ENCODE measurements at regions not wholly inside any gene's neighbourhood (a gene's known extent, or its start where the extent isn't known, plus 50 kb on each side); places are given as distances from the start of the nearest gene placed in this dataset.

- Histone ChIP-seq H3K27me3 (peaks cover 6% of the 10 kb centered on the region), H3K4me3 (no peak overlapping the region), H3K4me1 (no peaks in the 10 kb centered on the region), H3K36me3 (no peaks in the 10 kb centered on the region), H3K27ac (no peak overlapping the region), H3K9me3 (no peaks in the 10 kb centered on the region)
- 85 to 87% methylated on average over 4 to 6 of the region's 6 CpGs for WGBS, 2 donors (ENCODE audit: low coverage in 1 of 2)
- TF ChIP-seq POLR2A (IDR thresholded peaks at IDR 0.05), result no peak
- TF ChIP-seq POLR2AphosphoS5 (IDR thresholded peaks at IDR 0.05), result no peak
- ATAC-seq, result no peak
Observed at GRCh38 chr17:65442250-65442649, 119.2 kb downstream of the AXIN2 start.

- no peak overlapping the region for H3K4me3 ChIP-seq
- H3K36me3 ChIP-seq, result no peaks in the 10 kb centered on the region
- no peaks in the 10 kb centered on the region for H3K9me3 ChIP-seq
- no peak overlapping the region for H3K27ac ChIP-seq
- TF ChIP-seq EP300 (IDR thresholded peaks at IDR 0.05) (no peak), POLR2A (IDR thresholded peaks at IDR 0.05) (no peak), POLR2AphosphoS5 (IDR thresholded peaks at IDR 0.05) (no peak), CTCF (IDR thresholded peaks at IDR 0.05) (no peak)
- H3K4me1 ChIP-seq, result no peaks in the 10 kb centered on the region
- ATAC-seq, result no peak
- H3K27me3 ChIP-seq, result peaks cover 9% of the 10 kb centered on the region
- 65 to 90% methylated on average over 2 of the region's 2 CpGs for WGBS, 2 donors (ENCODE audit: low coverage in 1 of 2)
Observed at GRCh38 chr17:65441053-65441605, 120.3 kb downstream of the AXIN2 start.

GRCh38 chr17:65438708-65439294 is 122.6 kb downstream of the AXIN2 start:
- Histone ChIP-seq H3K27me3 (peaks cover 13% of the 10 kb centered on the region), H3K9me3 (peaks cover 0 to under 1% (median 0%) of the 10 kb centered on the region in 3 donors), H3K27ac (no peak overlapping the region), H3K4me1 (no peaks in the 10 kb centered on the region), H3K36me3 (no peaks in the 10 kb centered on the region), H3K4me3 (no peak overlapping the region)
- WGBS, 2 donors (ENCODE audit: low coverage in 1 of 2), result 28 to 66% methylated on average over 2 to 6 of the region's 7 CpGs
- TF ChIP-seq CTCF (IDR thresholded peaks at IDR 0.05), result no peak
- TF ChIP-seq EP300 (IDR thresholded peaks at IDR 0.05), result no peak
- no peak for TF ChIP-seq POLR2A (IDR thresholded peaks at IDR 0.05)
- TF ChIP-seq POLR2AphosphoS5 (IDR thresholded peaks at IDR 0.05), result no peak
- ATAC-seq, result no peak

- no peak for ATAC-seq
- Histone ChIP-seq H3K9me3 (peaks cover 0 to 7% (median 0%) of the 10 kb centered on the region in 3 donors), H3K27me3 (peaks cover 13% of the 10 kb centered on the region), H3K4me3 (no peak overlapping the region), H3K4me1 (no peaks in the 10 kb centered on the region), H3K36me3 (no peaks in the 10 kb centered on the region), H3K27ac (no peak overlapping the region)
- TF ChIP-seq POLR2A (IDR thresholded peaks at IDR 0.05), result no peak
- TF ChIP-seq EP300 (IDR thresholded peaks at IDR 0.05), result no peak
- TF ChIP-seq CTCF (IDR thresholded peaks at IDR 0.05), result no peak
- no peak for TF ChIP-seq POLR2AphosphoS5 (IDR thresholded peaks at IDR 0.05)
- WGBS, 2 donors (ENCODE audit: low coverage in 1 of 2), result 31% methylated on average over 2 of the region's 11 CpGs; no CpG with 5 or more reads in 1 of the 2 donors
Observed at GRCh38 chr17:65438173-65438572, 123.3 kb downstream of the AXIN2 start.

GRCh38 chr17:65436871-65437270 is 124.6 kb downstream of the AXIN2 start:
- 83 to 86% methylated on average over 8 to 9 of the region's 10 CpGs for WGBS, 2 donors (ENCODE audit: low coverage in 1 of 2)
- Histone ChIP-seq H3K4me3 (no peak overlapping the region), H3K9me3 (peaks cover 0 to 9% (median 0%) of the 10 kb centered on the region in 3 donors), H3K4me1 (no peaks in the 10 kb centered on the region), H3K27ac (no peak overlapping the region), H3K36me3 (no peaks in the 10 kb centered on the region), H3K27me3 (peaks cover 13% of the 10 kb centered on the region)
- no peak for TF ChIP-seq CTCF (IDR thresholded peaks at IDR 0.05)
- no peak for TF ChIP-seq EP300 (IDR thresholded peaks at IDR 0.05)
- TF ChIP-seq POLR2A (IDR thresholded peaks at IDR 0.05), result no peak
- no peak for TF ChIP-seq POLR2AphosphoS5 (IDR thresholded peaks at IDR 0.05)
- no peak for ATAC-seq
